ENCODE measurements at regions not wholly inside any gene's neighbourhood (a gene's known extent, or its start where the extent isn't known, plus 50 kb on each side); places are given as distances from the start of the nearest gene placed in this dataset.

- DNase-seq (ENCODE audit: low spot score): no peak
- intact Hi-C loops (cut with DNase I): no loop called here
Measured at GRCh38 chr13:34810996-34811395, 131.1 kb upstream of the NBEA start.

DNA sequence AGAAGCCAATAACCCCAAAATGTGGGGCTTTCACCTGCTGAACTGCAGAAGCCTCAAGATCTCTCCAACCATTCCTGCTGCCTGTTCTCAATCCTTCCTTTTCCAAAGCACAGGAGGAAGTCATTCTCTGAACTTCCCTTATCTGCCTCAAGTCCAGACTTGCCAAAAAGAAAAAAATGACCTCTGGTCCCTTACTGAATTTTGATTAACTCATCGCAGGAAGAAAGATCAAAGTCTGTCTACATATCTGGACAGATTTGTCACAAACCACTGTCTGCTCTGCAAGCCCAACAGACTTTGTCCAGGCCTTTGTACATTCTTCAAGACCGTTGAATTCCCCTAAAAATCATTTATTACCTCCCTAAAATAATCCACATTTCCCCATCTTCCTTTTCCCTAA lies 126.5 kb upstream of the NBEA start:
- DNase-seq (ENCODE audit: low spot score): no peak
- intact Hi-C loops (cut with DNase I): no loop called here

DNA sequence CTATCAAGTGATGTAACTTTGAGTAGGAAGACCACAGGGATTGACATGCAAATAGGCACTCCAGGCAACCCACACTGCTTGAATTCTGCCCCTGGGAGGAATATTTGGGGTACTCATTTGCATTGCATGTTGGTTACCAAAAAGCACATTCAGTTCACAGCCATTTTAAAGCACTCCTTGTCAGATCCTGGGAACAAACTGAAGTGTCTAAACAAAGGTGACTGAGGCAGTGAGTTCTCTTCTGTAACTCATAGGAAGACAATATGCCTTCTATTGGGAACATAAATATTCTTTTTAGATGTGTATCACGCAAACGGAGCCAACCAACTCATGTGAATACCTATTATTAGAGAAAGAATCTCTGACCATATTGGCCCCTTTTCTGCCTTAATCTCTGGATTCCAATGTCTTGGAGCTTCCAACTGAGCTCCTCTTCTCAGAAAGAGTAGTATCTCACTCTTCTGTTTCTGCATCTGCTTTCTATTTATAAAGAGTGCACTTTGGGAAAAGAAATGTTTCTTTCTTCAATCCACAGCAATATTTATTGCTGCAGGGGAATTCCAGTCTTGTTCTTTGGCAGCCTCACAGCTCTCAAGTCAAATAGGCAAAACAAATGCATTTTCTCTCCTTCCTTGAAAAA lies 125.7 kb upstream of the NBEA start:
- intact Hi-C loops (cut with DNase I): no loop called here
- no peak for DNase-seq (ENCODE audit: low spot score)

DNA sequence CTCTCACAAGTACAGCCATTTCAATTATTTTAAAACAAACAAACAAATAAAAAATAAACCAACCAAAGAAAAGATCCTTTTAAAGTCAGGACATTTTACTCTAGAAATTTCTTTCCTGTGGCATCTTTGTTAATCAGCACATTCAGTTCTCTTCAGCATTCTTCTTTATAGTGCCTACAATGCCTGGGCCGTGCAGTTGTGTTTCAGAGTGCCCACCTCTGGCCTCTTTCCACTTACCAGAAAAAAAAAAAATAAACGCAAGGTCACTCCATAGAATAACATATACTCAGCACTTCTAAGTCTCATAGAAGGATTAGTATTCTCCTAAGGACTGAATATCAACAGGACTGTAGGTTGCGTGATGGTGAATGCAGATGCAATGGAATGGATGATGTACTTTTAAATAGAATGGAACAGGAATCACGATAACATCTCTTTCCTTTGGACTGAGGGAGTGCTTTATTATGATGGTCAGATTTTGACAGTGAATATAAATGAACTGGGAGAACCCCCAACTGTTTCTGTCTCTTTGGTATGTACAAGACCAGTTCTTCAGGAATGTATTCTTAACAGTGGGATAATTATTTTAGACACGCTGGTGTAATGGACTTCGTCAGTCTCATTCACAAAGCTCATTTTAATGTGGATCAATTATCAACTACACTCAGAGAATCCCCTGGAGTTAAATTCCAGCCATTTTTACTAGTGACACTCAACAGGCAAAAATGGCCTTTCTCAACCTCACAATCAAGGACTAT lies 125.0 kb upstream of the NBEA start:
- intact Hi-C loops (cut with DNase I): no loop called here
- DNase-seq (ENCODE audit: low spot score): no peak

GRCh38 chr13:34822650-34823049 lies 119.4 kb upstream of the NBEA start:
- DNase-seq (ENCODE audit: low spot score): no peak
- intact Hi-C loops (cut with DNase I): no loop called here

DNA sequence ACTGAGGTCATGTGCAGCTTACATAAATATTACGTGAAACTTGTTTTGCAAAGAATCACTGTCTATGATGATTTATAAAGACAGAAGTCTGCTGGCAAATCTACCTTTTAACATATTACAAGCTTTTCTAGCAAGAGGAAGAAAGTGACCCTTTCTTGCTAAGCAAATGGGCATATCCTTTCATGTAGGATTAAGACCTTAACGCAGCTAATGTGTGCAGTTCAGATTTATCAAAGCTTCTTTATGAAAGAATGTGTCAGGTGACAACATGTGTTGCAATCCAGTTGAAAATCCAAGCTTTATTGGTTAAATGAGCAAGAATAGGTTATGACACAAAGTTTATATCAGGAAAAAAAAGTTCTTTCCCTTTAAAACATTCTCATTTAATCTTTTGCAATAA lies 115.6 kb upstream of the NBEA start:
- no peak for DNase-seq (ENCODE audit: low spot score)
- intact Hi-C loops (cut with DNase I): no loop called here

DNA sequence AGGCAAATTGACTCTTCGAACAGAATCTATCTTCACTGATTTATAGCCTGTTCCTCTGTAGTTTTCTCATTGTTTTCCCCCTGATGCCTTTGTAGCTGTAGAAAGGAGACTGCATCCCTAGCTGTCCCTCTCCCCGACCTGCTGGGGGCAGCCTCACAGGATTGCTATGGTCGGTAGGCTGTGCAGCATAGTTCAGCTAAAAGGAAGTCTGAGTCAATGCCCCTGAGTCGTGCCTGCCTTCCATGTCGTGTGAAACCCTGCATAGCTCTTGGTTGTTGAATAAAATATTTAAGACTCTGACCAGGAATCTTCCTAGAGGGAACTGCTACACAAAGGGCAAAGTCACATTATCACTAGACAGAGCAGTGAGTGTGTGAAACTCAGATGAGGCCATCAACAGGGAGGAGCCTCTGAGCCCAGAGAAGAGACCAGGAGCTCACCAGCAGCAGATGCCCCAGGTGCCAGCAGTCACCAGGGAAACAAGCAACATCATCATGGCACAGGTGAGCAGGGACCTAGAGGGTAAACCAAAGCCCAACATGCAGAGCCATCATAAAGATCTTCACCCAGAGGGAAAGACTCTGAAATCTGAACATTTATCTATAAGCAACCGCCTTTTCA lies 108.4 kb upstream of the NBEA start:
- no peak for DNase-seq (ENCODE audit: low spot score)
- intact Hi-C loops (cut with DNase I): no loop called here

DNA sequence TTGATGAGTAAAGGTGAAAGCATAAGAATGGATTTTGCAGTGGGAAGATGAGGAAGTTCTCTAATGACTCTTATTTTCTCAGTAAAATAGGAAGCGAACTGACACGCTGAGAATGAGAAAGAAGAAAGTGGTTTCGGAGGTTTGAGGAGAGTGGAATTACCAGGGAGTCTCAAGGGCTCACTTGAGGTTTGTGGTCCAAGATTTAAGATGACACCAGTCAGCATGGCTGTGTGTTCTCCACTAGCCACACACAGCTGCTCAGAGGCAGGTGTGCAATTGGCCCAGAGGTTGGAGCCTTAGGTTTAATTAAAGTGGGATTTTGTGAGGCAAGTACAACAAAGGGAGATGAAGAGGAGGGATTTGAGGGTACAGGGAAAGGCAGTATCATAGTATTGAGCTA lies 99.6 kb upstream of the NBEA start:
- intact Hi-C loops (cut with DNase I): no loop called here
- no peak for DNase-seq (ENCODE audit: low spot score)

DNA sequence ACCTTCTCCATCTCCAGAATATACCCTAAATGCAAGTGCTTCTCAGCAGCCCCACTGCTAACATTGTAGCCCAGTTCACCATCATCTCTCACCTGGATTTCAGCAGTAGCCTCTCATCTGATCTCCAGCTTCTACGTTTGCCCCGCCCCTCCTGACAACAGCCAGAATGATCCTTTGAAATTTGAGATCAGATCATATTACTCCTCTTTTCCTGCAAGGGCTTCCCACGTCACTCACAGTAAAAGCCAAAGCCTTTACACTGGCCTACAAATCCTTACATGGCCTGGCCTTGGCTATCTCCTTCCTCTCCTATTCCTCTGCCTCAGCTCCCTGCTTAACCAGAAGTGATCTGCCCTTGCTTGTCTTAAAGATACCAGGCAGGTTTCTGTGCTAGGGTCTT lies 94.3 kb upstream of the NBEA start:
- intact Hi-C loops (cut with DNase I): no loop called here
- no peak for DNase-seq (ENCODE audit: low spot score)

- DNase-seq (ENCODE audit: low spot score): no peak
- intact Hi-C loops (cut with DNase I): no loop called here
Measured at GRCh38 chr13:34849406-34849805, 92.7 kb upstream of the NBEA start.

- DNase-seq (ENCODE audit: low spot score): no peak
- intact Hi-C loops (cut with DNase I): no loop called here
Measured at GRCh38 chr13:34853161-34853560, 88.9 kb upstream of the NBEA start.

GRCh38 chr13:34857558-34858325 lies 84.3 kb upstream of the NBEA start:
- intact Hi-C loops (cut with DNase I): no loop called here
- DNase-seq (ENCODE audit: low spot score): no peak

DNA sequence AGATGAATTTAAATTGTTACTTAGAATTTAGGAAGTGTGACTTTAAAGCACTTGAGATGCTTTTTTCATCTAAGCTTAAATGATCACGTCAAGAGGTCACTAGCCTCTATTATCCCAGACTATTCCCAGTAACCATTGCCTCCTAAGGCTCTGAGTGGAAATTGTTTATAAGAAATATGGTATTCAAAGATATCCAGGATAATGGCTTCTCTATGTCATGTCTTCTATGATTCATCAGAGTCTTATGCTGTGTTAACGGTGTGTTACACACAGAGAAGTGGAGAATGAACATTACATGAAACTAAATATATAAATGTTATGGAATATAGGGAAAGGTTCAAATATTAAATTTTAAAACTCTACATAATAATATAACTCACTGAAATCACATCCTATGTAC lies 79.8 kb upstream of the NBEA start:
- DNase-seq (ENCODE audit: low spot score): no peak
- intact Hi-C loops (cut with DNase I): no loop called here

GRCh38 chr13:34862716-34863115 lies 79.4 kb upstream of the NBEA start:
- intact Hi-C loops (cut with DNase I): no loop called here
- DNase-seq (ENCODE audit: low spot score): no peak

DNA sequence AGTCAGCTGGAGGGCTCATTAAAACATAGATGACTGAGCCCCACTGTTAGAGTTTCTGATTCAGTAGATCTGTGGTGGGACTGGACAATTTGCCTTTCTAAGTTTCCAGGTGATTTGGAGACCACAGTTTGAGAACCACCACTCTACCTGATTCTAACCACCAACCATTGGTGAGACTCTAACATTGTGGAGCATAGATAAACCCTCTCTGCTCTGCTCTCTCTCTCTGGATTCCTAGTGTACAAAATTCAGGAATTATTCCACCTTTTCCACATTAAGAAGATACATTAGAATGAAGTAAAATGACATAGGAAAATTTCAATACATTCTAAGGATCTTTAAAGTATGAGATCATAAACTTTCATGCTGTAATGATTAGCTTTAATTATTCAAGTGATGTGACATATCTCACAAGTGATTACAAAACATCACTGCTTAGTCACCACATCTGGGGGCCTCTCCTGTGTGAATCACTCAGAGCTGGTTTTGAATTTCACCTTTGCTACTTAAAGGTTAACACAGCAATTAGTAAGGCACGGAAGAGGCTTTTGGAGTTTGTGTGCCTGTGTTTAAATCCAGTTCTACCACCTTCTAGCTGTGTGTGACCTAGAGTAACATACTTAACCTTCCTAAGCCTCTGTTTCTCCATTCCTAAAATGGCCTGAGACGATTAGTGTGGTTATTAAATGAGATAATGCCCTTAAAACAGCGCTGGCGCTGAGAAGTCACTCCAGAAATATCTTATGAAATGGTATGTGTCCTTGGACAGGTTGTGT lies 78.5 kb upstream of the NBEA start:
- DNase-seq (ENCODE audit: low spot score): no peak
- intact Hi-C loops (cut with DNase I): no loop called here

DNA sequence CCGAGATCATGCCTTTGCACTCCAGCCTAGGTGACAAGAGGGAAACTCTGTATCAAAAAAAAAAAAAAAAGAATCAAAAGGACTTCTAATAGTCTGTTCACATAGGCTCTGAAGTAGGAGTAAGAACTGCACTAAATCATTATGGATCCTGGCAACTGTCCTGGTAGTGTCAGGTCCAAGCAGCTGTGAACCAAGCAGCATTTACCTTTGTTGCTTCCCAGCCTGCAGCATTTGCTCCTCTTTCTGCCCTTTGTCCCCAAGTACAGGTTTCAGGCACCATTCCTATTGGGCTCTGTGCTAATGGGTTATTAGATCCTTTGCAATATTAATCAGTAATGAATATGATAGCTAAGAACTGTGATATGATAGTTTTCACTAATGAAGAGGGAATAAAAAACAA lies 77.4 kb upstream of the NBEA start:
- intact Hi-C loops (cut with DNase I): no loop called here
- no peak for DNase-seq (ENCODE audit: low spot score)

DNA sequence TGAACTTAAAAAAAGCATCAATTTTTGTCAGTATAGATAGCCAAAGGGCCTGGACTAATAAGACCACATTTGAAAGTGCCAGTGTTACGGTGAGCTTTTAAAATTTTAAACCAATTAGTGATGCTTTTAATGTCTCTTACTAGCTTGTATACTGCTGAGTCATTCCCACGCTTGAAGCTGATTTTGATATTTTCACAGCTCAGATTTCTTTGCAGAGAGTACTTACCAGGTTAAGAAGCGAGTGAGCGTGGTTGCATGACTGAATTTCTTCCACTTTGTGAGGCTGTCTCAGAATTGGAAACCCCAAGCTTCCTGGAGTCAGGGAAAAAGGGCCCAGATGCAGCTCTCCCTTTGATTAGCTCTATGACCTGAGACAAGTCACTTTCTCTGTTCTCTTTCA lies 74.5 kb upstream of the NBEA start:
- no peak for DNase-seq (ENCODE audit: low spot score)
- intact Hi-C loops (cut with DNase I): no loop called here

- DNase-seq (ENCODE audit: low spot score): no peak
- intact Hi-C loops (cut with DNase I): no loop called here
Measured at GRCh38 chr13:34868733-34869132, 73.3 kb upstream of the NBEA start.

- no peak for DNase-seq (ENCODE audit: low spot score)
- intact Hi-C loops (cut with DNase I): no loop called here
Measured at GRCh38 chr13:34869696-34870095, 72.4 kb upstream of the NBEA start.

- intact Hi-C loops (cut with DNase I): no loop called here
- no peak for DNase-seq (ENCODE audit: low spot score)
Measured at GRCh38 chr13:34878329-34878728, 63.7 kb upstream of the NBEA start.

All from posterior vena cava (tissue), 2 donors.